Left colon (tissue), 2 donors: ENCODE measurements at regions not wholly inside any gene's neighbourhood (a gene's known extent, or its start where the extent isn't known, plus 50 kb on each side); places are given as distances from the start of the nearest gene placed in this dataset.

Source experiments
- ATAC-seq: fragments of 200-7000 bp; cut with Tn5 transposase; one replicate; pipeline ENCODE4 v1.9.1; 2020; ENCODE audit warnings: mild to moderate bottlenecking, moderate library complexity
- DNase-seq, 2 donors: peaks; one replicate each; pipeline ENCODE4 v3.0.0-alpha.2; 2020
- intact Hi-C, 2 donors: fragments of 100-400 bp; cut with DNase I in 1 of 2; cut with micrococcal nuclease in 1 of 2; formaldehyde crosslinking; loops; one replicate each; pipeline versions ENCODE4 v1.11.2 to v1.14.0; 2022; cut with DNase I, micrococcal nuclease
- donor health status: DM: no; HTN: no; CAD: no.
- donor health status: DM: yes; HTN: yes; CAD: no.

DNA sequence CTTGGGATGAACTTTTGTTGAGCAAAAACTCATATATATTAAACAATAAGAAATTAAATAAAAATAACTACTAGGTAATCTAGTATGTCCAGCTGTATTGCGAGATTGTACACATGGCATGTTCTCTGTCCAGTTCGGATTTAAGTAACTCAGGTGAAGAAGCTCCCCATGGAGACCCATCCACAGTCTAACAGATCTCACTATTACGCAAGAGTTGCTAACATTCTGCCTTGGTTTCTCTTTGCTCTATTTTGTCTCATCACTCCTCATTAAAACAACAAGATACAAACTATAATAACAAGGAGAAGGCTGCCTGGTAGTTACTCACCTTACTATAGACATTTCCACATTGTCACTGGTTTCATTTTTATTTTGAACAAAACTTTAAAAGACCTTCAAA lies 1372.3 kb upstream of the CELF2 start:
- DNase-seq (no peak), ATAC-seq (no peak)
- intact Hi-C loops = no loop called here

- DNase-seq (no peak), ATAC-seq (no peak)
- intact Hi-C loops = no loop called here
These were observed 1371.6 kb upstream of the CELF2 start for GRCh38 chr10:9645928-9646600.

DNA sequence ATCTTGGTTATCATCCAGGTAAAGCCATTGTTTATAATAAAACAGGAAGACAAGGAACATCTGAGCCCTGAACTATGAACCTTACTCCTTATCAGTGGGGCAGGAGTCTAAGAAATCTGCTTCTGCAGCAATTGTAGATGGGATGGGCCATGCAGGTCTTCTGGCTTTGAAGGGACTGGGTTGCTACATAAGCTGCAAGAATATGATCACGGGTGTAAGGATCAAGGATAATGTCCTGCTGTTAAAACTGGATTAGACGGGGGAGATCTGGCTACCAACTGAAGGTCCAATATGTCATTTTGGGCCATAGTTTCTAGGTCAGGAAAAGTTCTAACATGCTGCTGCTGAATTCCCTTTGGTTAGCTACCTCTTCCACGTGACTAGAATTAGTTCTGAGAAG lies 1363.4 kb upstream of the CELF2 start:
- ATAC-seq = no peak
- intact Hi-C loops = no loop called here
- DNase-seq = no peak

GRCh38 chr10:9656386-9656785 lies 1361.3 kb upstream of the CELF2 start:
- DNase-seq = no peak
- intact Hi-C loops = no loop called here
- ATAC-seq = no peak

DNA sequence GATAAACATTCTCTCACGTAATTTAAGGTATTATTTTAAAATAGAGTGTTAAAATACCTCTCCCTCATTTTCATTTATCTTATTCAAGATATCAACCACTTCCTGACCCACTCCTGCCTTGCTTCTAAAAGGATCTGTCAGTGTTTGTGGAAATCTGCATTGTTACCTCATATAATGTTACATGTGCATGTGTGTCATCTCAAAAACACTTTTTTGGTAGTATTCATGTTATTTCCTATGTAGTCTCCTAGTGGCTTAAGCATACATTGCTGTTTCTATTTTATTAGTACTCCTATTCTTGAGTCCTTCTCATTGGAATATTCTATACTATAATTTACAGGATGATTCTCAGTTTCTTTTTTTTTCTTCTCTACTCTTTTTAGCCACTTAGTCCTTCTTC lies 1360.7 kb upstream of the CELF2 start:
- intact Hi-C loops = no loop called here
- DNase-seq = no peak
- ATAC-seq = no peak

- intact Hi-C loops = no loop called here
- no peak for DNase-seq
- no peak for ATAC-seq
These were observed 1360.1 kb upstream of the CELF2 start for GRCh38 chr10:9657530-9657929.

DNA sequence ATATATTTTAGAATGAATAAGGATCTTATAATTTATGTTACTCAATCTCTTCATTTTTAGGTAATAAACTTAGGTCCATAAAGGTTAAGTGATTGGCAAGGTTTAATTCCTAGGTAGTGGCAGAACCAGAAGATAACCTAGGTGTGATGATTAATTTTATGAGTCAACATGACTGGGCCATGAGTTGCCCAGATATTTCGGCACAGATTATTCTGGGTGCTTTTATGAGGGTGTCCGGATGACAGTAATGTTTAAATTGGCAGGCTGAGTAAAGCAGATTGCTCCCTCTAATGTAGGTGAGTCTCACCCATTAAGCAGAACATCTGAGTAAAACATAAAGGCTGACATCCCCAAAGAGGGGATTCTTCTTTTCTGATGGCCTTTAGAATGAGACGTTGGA lies 1349.3 kb upstream of the CELF2 start:
- intact Hi-C loops = no loop called here
- DNase-seq = no peak
- no peak for ATAC-seq

DNA sequence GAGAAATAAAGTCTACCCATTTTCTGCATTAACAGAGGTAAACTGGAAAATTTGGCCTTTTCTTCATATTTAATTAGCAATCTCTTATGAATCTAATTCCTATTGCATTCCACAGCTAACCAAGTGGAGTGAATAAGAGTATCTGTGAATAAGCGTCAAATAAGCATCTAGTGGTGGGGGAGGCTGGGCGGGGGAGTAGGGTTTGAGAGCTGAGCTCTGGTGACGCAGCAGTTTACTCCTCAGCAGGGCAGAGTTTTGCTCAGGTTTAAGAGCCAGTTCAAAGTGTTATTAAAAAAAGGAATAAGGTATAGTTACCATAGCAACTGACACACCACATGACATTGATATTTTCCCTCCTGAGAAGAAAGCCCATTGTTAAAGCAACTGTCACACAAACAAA lies 1346.8 kb upstream of the CELF2 start:
- intact Hi-C loops = no loop called here
- ATAC-seq (no peak), DNase-seq (no peak)

DNA sequence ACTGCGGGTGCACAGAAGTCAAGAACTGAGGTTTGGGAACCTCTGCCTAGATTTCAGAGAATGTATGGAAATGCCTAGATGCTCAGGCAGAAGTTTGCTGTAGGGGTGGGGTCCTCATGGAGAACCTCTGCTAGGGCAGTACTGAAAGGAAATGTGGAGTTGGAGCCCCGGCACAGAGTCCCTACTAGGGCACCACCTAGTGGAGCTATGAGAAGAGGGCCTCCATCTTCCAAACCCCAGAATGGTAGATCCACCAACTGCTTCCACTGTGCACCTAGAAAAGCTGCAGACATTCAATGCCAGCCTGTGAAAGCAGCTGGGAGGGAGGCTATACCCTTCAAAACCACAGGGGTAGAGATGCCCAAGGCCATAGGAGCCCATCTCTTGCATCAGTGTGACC lies 1336.0 kb upstream of the CELF2 start:
- intact Hi-C loops = no loop called here
- DNase-seq (no peak), ATAC-seq (no peak)

- no peak for ATAC-seq
- intact Hi-C loops = no loop called here
- no peak for DNase-seq
These were observed 1334.9 kb upstream of the CELF2 start for GRCh38 chr10:9682802-9683201.

- DNase-seq (no peak), ATAC-seq (no peak)
- intact Hi-C loops = no loop called here
These were observed 1333.5 kb upstream of the CELF2 start for GRCh38 chr10:9684186-9684585.

DNA sequence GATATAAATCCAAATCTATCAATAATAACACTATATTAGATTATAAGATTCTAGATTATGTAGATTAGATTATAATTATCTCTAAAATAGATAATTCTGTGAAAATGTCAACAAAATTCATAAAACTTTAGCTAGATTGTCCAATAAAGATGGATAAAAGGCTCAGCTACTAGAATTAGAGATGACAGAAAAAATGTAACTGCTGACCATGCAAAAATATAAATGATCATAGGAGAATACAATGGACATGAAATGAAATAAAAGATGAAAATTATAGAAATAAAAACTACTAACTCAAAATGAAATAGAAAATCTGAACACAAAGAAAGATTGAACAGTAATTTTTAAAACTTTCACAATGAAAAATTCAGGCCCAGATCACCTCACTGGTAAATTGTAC lies 1332.1 kb upstream of the CELF2 start:
- ATAC-seq (no peak), DNase-seq (no peak)
- intact Hi-C loops = no loop called here

DNA sequence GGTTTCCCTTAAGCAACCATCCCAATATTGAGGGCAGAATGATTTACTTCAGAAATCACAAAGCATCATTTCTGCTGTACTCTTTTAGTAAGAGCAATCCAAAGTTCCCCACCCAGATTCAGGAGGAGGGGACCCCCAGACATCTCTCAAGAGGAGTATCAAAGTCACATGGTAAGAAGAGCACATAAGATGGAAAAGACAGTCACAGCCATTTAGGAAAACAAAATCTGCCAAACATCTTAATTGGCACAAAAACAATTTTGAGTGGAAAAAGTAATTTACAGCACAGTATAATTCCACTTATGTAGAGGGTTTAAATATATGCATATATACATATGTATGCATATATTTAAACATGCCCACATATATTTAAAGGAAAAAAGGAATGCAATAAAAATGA lies 1329.0 kb upstream of the CELF2 start:
- DNase-seq = no peak
- intact Hi-C loops = no loop called here
- ATAC-seq = no peak

- no peak for DNase-seq
- intact Hi-C loops = no loop called here
- ATAC-seq = no peak
These were observed 1310.5 kb upstream of the CELF2 start for GRCh38 chr10:9707216-9707615.

DNA sequence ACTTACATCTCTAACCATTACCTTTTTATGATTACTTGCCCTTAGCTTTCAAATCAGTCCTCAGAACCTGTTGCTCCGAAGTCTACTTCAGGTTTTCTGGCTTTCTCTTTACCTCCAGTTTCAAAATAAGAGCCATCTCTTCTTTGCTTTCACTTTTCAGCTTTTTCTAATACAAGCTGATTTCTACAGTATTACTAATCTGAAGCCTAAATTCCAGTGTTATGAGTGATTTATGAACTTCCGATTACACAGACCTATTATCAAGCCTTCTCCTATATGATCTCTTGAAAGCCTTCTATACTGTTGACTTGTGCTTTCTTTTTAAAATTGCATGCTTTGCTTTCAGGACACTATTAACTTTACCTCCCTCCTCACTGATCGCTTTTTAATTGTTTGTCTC lies 1307.8 kb upstream of the CELF2 start:
- intact Hi-C loops = no loop called here
- DNase-seq (no peak), ATAC-seq (no peak)

- DNase-seq (no peak), ATAC-seq (no peak)
- intact Hi-C loops = no loop called here
These were observed 1305.3 kb upstream of the CELF2 start for GRCh38 chr10:9712393-9712792.

GRCh38 chr10:9719246-9719645 lies 1298.4 kb upstream of the CELF2 start:
- no peak for DNase-seq
- intact Hi-C loops = no loop called here
- no peak for ATAC-seq

DNA sequence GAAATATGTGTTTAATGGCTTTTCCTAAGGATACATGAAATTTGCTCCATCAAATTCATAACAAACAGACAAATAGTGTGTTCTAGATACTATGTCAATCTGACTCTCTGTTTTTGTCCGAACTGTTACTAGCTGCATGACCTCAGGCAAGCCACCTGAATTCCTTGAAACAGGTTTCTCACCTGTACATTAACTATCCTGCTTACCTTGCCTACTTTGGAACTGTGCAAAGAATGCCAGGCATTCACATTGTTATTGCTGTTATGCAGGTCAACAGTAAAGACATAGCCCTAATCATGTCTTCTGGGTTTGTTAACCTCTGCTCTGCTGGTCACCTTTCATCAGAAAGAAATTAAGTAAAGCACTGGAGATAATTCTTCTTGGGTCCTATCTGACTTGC lies 1283.9 kb upstream of the CELF2 start:
- intact Hi-C loops = no loop called here
- ATAC-seq = no peak
- DNase-seq = no peak

DNA sequence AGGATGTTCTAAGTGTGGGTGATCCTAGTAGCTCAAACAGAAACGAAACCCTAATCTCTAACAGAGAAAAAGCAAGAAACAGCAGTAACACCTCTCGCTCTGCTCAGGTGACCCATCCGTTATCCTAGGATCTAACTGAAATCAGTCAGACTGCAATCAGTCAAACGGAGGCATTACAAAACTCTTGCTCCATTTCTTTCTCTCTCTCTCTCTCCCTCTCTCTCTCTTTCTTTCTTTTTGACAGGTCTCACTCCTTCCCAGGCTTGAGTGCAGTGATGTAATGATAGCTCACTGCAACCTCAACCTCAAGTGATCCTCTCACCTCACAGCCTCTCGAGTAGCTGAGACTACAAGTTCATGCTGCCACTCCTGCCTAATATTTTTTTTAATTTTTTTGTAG lies 1283.5 kb upstream of the CELF2 start:
- no peak for DNase-seq
- intact Hi-C loops = no loop called here
- no peak for ATAC-seq

DNA sequence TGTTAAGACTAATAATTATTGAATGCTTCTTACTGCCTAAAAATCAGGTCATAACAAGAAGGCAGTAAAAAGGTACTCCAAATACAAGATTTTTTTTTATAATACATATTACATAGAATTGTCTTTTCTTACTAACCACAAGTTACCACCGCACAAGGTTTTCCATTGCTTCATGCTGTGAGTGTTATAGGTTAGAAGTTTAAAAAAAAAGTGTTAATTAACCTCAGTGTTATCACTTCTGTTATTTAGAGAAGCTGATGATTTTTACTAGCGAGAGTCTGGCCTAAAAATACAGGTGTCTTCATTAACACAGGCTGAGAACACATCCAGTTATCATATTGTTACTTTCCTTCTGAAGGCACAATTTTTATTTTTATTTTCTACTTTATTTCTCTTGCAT lies 1281.9 kb upstream of the CELF2 start:
- intact Hi-C loops = no loop called here
- no peak for DNase-seq
- no peak for ATAC-seq

- no peak for ATAC-seq
- intact Hi-C loops = no loop called here
- DNase-seq = no peak
These were observed 1274.0 kb upstream of the CELF2 start for GRCh38 chr10:9743639-9744038.

DNA sequence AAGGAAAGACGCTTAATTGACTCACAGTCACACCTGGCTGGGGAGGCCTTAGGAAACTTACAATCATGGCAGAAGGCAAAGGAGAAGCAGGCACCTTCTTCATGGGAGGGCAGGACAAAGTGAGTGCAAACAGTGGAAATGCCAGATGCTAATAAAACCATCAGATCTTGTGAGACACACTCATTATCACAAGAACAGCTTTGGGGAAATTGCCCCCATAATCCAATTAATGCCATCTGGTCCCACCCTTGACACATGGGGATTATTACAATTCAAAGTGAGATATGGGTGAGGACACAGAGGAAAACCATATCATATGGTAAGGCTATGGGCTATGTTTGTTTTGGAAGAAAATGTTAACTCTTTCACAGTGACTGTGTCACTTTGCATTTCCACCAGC lies 1272.5 kb upstream of the CELF2 start:
- DNase-seq (no peak), ATAC-seq (peak; percentile 9)
- intact Hi-C loops = no loop called here
